ENCODE measurements at regions not wholly inside any gene's neighbourhood (a gene's known extent, or its start where the extent isn't known, plus 50 kb on each side); places are given as distances from the start of the nearest gene placed in this dataset.
A peak's percentile ranks its signal among the peaks of the same experiment; 100 is the strongest.

GRCh38 chr11:81174646-81175330, 1558.9 kb downstream of the FAM181B start:
- DNase-seq (ENCODE audit: low read depth) = no peak
- TF ChIP-seq CTCF (IDR thresholded peaks at IDR 0.05; ENCODE audit: insufficient read depth, low read length, poor library complexity, severe bottlenecking) = no peak
- no peak overlapping the region for H3K4me3 ChIP-seq (ENCODE audit: low read depth, low read length)
- no peaks in the 10 kb centered on the region for H3K27me3 ChIP-seq (ENCODE audit: control insufficient read depth, insufficient read depth, low read length)
- H3K36me3 ChIP-seq (ENCODE audit: control insufficient read depth, insufficient read depth, low read length) = no peaks in the 10 kb centered on the region

DNA sequence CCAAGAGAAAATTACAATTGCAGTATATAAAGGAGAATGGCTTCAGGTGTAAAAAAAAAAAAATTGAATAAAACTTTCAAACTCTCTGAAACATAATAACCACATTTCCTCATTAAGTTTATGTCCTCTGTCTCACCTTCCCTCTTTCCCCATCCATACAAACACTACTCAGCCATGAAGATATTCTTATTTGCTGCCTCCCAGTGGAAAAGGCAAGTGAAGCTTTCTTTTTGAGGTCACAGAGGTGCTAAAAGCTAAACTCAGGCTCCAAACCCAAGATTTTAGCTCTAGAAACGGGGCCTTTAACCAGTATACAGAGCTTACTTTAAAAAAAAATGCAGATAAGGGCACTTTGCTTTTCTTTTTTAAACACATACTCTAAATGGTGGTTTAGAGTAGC, 1568.5 kb downstream of the FAM181B start:
- peak; percentile 18 for TF ChIP-seq CTCF (IDR thresholded peaks at IDR 0.05; ENCODE audit: insufficient read depth, low read length, poor library complexity, severe bottlenecking)
- no peak for DNase-seq (ENCODE audit: low read depth)
- H3K27me3 ChIP-seq (ENCODE audit: control insufficient read depth, insufficient read depth, low read length) = no peaks in the 10 kb centered on the region
- H3K4me3 ChIP-seq (ENCODE audit: low read depth, low read length) = no peak overlapping the region
- no peaks in the 10 kb centered on the region for H3K36me3 ChIP-seq (ENCODE audit: control insufficient read depth, insufficient read depth, low read length)

DNA sequence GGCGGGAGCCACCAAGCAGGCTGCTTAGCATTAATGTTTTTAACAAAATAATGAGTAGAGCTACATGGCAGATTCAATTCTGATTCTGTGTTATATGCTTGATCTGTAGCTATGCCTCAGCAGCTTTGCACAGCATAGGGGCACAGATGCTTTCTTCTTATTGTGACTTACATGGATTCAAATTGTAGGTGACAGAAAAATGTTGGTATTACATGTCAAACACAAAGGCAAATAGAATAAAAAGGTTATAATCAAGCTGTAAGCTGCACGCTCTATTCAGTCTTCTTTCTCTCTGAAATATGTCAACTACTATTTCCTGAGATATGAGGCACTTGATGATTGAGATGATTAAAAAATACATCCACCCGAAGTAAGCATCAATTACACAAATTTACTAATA, 1573.8 kb downstream of the FAM181B start:
- no peak for DNase-seq (ENCODE audit: low read depth)
- TF ChIP-seq CTCF (IDR thresholded peaks at IDR 0.05; ENCODE audit: insufficient read depth, low read length, poor library complexity, severe bottlenecking) = no peak
- no peaks in the 10 kb centered on the region for H3K27me3 ChIP-seq (ENCODE audit: control insufficient read depth, insufficient read depth, low read length)
- H3K36me3 ChIP-seq (ENCODE audit: control insufficient read depth, insufficient read depth, low read length) = no peaks in the 10 kb centered on the region
- no peak overlapping the region for H3K4me3 ChIP-seq (ENCODE audit: low read depth, low read length)

DNA sequence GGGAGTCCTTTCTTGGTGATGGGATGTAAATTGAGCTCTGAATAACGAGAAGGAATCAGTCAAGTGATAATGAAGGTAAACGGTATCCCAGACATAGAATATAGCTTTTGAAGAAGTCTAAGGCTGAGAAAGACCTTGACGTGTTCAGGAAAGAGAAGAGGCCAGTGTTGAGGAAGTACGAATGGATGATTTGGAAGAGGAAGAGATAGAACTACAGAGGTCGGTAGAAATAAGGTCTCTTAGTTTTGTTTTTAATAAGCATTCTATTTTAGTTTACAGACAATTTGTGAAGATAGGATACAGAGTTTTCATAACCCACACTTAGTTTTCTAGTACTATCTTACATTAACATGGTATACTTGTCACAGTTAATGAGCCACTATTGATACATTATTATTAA, 1598.1 kb downstream of the FAM181B start:
- no peak for TF ChIP-seq CTCF (IDR thresholded peaks at IDR 0.05; ENCODE audit: insufficient read depth, low read length, poor library complexity, severe bottlenecking)
- DNase-seq (ENCODE audit: low read depth) = no peak
- no peak overlapping the region for H3K4me3 ChIP-seq (ENCODE audit: low read depth, low read length)
- H3K36me3 ChIP-seq (ENCODE audit: control insufficient read depth, insufficient read depth, low read length) = no peaks in the 10 kb centered on the region
- no peaks in the 10 kb centered on the region for H3K27me3 ChIP-seq (ENCODE audit: control insufficient read depth, insufficient read depth, low read length)

DNA sequence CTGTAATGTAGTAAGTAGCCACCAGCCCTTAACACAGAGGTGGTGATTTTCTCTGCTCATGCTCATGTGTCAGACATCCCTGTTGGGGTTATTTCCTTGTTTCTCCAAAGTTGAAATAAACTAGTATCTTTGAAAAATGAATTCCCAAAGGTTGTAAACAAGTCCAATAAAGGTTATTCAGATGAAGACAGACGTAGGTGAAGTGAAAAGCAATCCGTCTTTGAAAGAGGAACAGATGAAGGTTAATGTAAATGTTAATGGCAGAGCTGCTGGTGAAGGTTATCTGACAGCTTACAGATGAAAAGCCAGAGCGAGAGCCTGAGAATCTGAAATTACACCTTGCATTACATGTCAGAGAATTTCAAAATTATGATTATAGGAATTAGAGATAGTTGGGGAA, 1604.0 kb downstream of the FAM181B start:
- no peak for DNase-seq (ENCODE audit: low read depth)
- Histone ChIP-seq H3K4me3 (ENCODE audit: low read depth, low read length) (no peak overlapping the region), H3K27me3 (ENCODE audit: control insufficient read depth, insufficient read depth, low read length) (no peaks in the 10 kb centered on the region), H3K36me3 (ENCODE audit: control insufficient read depth, insufficient read depth, low read length) (no peaks in the 10 kb centered on the region)
- no peak for TF ChIP-seq CTCF (IDR thresholded peaks at IDR 0.05; ENCODE audit: insufficient read depth, low read length, poor library complexity, severe bottlenecking)

- DNase-seq (ENCODE audit: low read depth) = no peak
- TF ChIP-seq CTCF (IDR thresholded peaks at IDR 0.05; ENCODE audit: insufficient read depth, low read length, poor library complexity, severe bottlenecking) = no peak
- no peak overlapping the region for H3K4me3 ChIP-seq (ENCODE audit: low read depth, low read length)
- H3K27me3 ChIP-seq (ENCODE audit: control insufficient read depth, insufficient read depth, low read length) = no peaks in the 10 kb centered on the region
- H3K36me3 ChIP-seq (ENCODE audit: control insufficient read depth, insufficient read depth, low read length) = no peaks in the 10 kb centered on the region
Measured at GRCh38 chr11:81112718-81113117, 1620.9 kb downstream of the FAM181B start.
